ENCODE measurements at regions not wholly inside any gene's neighbourhood (a gene's known extent, or its start where the extent isn't known, plus 50 kb on each side); places are given as distances from the start of the nearest gene placed in this dataset.

DNA sequence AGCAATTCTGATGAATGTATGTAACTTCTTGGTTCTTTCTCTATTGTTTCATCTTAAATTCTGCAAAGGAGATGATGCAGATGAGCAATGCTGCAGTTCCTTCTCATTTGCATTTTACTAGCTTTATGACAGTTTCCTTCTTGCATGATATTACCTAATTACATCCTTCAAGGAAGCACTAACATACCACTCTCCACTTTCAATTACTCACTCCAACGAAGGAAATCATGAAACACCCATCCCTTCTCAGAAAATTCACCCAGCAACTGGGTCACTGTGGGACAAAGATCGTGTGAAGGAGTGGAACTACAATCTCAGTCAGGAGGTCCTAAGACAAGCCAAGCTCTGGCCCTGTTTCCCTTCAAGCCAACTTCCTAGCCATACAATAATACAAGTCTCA, 142.3 kb downstream of the CHD1L start:
- WGBS (ENCODE audit: insufficient coverage) = 73% methylated on average over 2 of the region's 2 CpGs
- Histone ChIP-seq H3K4me1 (ENCODE audit: control insufficient read depth in 2 of 2, insufficient read depth in 2 of 2, low read length in 2 of 2) (no peaks in the 10 kb centered on the region), H3K79me2 (ENCODE audit: control insufficient read depth, insufficient read depth, low read length) (no peaks in the 10 kb centered on the region), H4K20me1 (ENCODE audit: control insufficient read depth, insufficient read depth, low read length, poor library complexity, severe bottlenecking) (no peaks in the 10 kb centered on the region), H3K27ac (ENCODE audit: low read length in 2 of 2) (no peak overlapping the region), H2AFZ (ENCODE audit: insufficient read depth, low read depth, low read length, poor library complexity, severe bottlenecking) (no peak overlapping the region), H3K36me3 (replicated peaks in 1 of 2; ENCODE audit: control extremely low read depth in 1 of 2, control insufficient read depth in 1 of 2, extremely low read depth in 1 of 2, insufficient read depth in 2 of 2, low read length in 1 of 2) (no peaks in the 10 kb centered on the region), H3K4me2 (replicated peaks; ENCODE audit: low read depth, low read length, poor library complexity, severe bottlenecking) (no peak overlapping the region), H3K9ac (ENCODE audit: low read length) (no peak overlapping the region), H3K4me3 (ENCODE audit: control extremely low read depth in 1 of 5, extremely low read depth in 1 of 5, insufficient read depth in 1 of 5, low read depth in 2 of 5, low read length in 4 of 5) (no peak overlapping the region), H3K9me3 (ENCODE audit: control extremely low read depth in 1 of 3, control insufficient read depth in 2 of 3, insufficient read depth in 1 of 3, low read length in 2 of 3) (peaks cover 0 to 1% (median 0%) of the 10 kb centered on the region in 3 donors), H3K27me3 (replicated peaks in 1 of 4; ENCODE audit: control extremely low read depth in 1 of 4, control insufficient read depth in 3 of 4, insufficient read depth in 4 of 4, low read length in 3 of 4) (peaks cover 0 to 9% (median 0%) of the 10 kb centered on the region in 4 experiments)
- Mint-ChIP-seq H3K27me3 (peaks cover 7% of the 10 kb centered on the region), H3K27ac (no peak overlapping the region), H3K9me3 (ENCODE audit: insufficient read depth) (no peaks in the 10 kb centered on the region), H3K4me3 (no peak overlapping the region), H3K4me1 (no peaks in the 10 kb centered on the region)
- CTCF ChIA-PET = no interaction called here
- intact Hi-C loops (cut with micrococcal nuclease) = no loop called here
- ATAC-seq (ENCODE audit: low read depth) (no peak), DNase-seq (no peak)
- TF ChIP-seq EZH2 (IDR thresholded peaks at IDR 0.05; ENCODE audit: borderline replicate concordance, insufficient read depth, low read depth, low read length, poor library complexity, severe bottlenecking) (no peak), CTCF (IDR thresholded peaks at IDR 0.05) (no peak)
- POLR2A ChIA-PET = no interaction called here

DNA sequence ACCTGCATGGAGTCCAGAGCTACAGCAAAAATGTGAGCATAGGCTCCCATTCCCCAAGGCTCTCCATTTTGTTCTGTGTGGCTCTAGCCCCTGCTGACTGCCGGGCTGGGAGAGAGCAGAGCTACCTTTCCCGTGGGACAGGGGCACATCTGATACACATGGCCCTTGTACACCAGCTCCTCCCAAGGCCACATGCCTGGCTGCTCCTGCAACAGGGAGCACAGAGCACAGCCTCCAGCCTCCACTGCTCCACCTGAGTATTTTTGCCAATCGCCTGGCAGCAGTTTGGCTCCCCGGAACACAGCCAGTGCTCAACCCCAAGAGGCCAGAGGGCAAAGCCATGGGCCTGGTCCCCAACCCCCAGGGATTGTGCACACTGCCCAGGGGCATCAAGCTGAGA, 146.5 kb downstream of the CHD1L start:
- Mint-ChIP-seq H3K27me3 (peaks cover 8% of the 10 kb centered on the region), H3K9me3 (ENCODE audit: insufficient read depth) (no peaks in the 10 kb centered on the region), H3K4me3 (no peak overlapping the region), H3K4me1 (no peaks in the 10 kb centered on the region), H3K27ac (no peak overlapping the region)
- TF ChIP-seq EZH2 (IDR thresholded peaks at IDR 0.05; ENCODE audit: borderline replicate concordance, insufficient read depth, low read depth, low read length, poor library complexity, severe bottlenecking) (no peak), CTCF (IDR thresholded peaks at IDR 0.05) (no peak)
- DNase-seq (no peak), ATAC-seq (ENCODE audit: low read depth) (no peak)
- CTCF ChIA-PET = interaction anchor here (1.2 to 2.4 kb wide), 3 partner anchors 15 to 115 kb away, joined by 3 to 14 read pairs (median 4); no protein-coding TSS in a partner anchor
- POLR2A ChIA-PET = no interaction called here
- Histone ChIP-seq H3K36me3 (replicated peaks in 1 of 2; ENCODE audit: control extremely low read depth in 1 of 2, control insufficient read depth in 1 of 2, extremely low read depth in 1 of 2, insufficient read depth in 2 of 2, low read length in 1 of 2) (no peaks in the 10 kb centered on the region), H2AFZ (ENCODE audit: insufficient read depth, low read depth, low read length, poor library complexity, severe bottlenecking) (no peak overlapping the region), H3K27me3 (replicated peaks in 1 of 4; ENCODE audit: control extremely low read depth in 1 of 4, control insufficient read depth in 3 of 4, insufficient read depth in 4 of 4, low read length in 3 of 4) (peaks cover 0 to 13% (median 0%) of the 10 kb centered on the region in 4 experiments), H3K4me2 (replicated peaks; ENCODE audit: low read depth, low read length, poor library complexity, severe bottlenecking) (no peak overlapping the region), H3K4me1 (ENCODE audit: control insufficient read depth in 2 of 2, insufficient read depth in 2 of 2, low read length in 2 of 2) (no peaks in the 10 kb centered on the region), H3K27ac (ENCODE audit: low read length in 2 of 2) (no peak overlapping the region), H3K9me3 (ENCODE audit: control extremely low read depth in 1 of 3, control insufficient read depth in 2 of 3, insufficient read depth in 1 of 3, low read length in 2 of 3) (peaks cover 0 to 13% (median 0%) of the 10 kb centered on the region in 3 donors), H3K9ac (ENCODE audit: low read length) (no peak overlapping the region), H3K79me2 (ENCODE audit: control insufficient read depth, insufficient read depth, low read length) (no peaks in the 10 kb centered on the region), H3K4me3 (ENCODE audit: control extremely low read depth in 1 of 5, extremely low read depth in 1 of 5, insufficient read depth in 1 of 5, low read depth in 2 of 5, low read length in 4 of 5) (no peak overlapping the region), H4K20me1 (ENCODE audit: control insufficient read depth, insufficient read depth, low read length, poor library complexity, severe bottlenecking) (no peaks in the 10 kb centered on the region)
- intact Hi-C loops (cut with micrococcal nuclease) = no loop called here
- WGBS (ENCODE audit: insufficient coverage) = 80% methylated on average over 4 of the region's 4 CpGs

All from B cell (primary cell).